ENCODE measurements at regions not wholly inside any gene's neighbourhood (a gene's known extent, or its start where the extent isn't known, plus 50 kb on each side); places are given as distances from the start of the nearest gene placed in this dataset.

- no peak for TF ChIP-seq NFYB (IDR thresholded peaks at IDR 0.05; ENCODE audit: insufficient read depth, low read depth, low read length)
- TF ChIP-seq JUND (IDR thresholded peaks at IDR 0.05; ENCODE audit: low read depth, low read length), result no peak
- no peak for TF ChIP-seq MYC (IDR thresholded peaks at IDR 0.05; ENCODE audit: insufficient read depth, insufficient read length, insufficient replicate concordance, low read length, severe bottlenecking)
- no peak for TF ChIP-seq RAD21 (IDR thresholded peaks at IDR 0.05; ENCODE audit: insufficient read depth, low read depth, low read length)
- TF ChIP-seq, protein P1, sequence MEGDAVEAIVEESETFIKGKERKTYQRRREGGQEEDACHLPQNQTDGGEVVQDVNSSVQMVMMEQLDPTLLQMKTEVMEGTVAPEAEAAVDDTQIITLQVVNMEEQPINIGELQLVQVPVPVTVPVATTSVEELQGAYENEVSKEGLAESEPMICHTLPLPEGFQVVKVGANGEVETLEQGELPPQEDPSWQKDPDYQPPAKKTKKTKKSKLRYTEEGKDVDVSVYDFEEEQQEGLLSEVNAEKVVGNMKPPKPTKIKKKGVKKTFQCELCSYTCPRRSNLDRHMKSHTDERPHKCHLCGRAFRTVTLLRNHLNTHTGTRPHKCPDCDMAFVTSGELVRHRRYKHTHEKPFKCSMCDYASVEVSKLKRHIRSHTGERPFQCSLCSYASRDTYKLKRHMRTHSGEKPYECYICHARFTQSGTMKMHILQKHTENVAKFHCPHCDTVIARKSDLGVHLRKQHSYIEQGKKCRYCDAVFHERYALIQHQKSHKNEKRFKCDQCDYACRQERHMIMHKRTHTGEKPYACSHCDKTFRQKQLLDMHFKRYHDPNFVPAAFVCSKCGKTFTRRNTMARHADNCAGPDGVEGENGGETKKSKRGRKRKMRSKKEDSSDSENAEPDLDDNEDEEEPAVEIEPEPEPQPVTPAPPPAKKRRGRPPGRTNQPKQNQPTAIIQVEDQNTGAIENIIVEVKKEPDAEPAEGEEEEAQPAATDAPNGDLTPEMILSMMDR (IDR thresholded peaks at IDR 0.05 in 2 of 3, conservative IDR thresholded peaks at IDR 0.05 in 1 of 3; ENCODE audit: control insufficient read depth in 2 of 3, extremely low read depth in 1 of 3, insufficient read depth in 1 of 3, low read depth in 3 of 3, low read length in 3 of 3), result no peak
- no peak for TF ChIP-seq USF2 (IDR thresholded peaks at IDR 0.05; ENCODE audit: borderline replicate concordance, low read depth, low read length)
- no peak for TF ChIP-seq POLR2A (IDR thresholded peaks at IDR 0.05; ENCODE audit: low read depth, low read length)
- no peak for TF ChIP-seq CHD2 (IDR thresholded peaks at IDR 0.05; ENCODE audit: borderline replicate concordance, low read depth, low read length)
- no peak for TF ChIP-seq NFIC (IDR thresholded peaks at IDR 0.05; ENCODE audit: low read depth, low read length)
- no peak for TF ChIP-seq POLR2AphosphoS5 (IDR thresholded peaks at IDR 0.05; ENCODE audit: low read length)
Observed at GRCh38 chr12:9390761-9391160, 182.6 kb upstream of the PZP start.
